BE2C (cell line): ENCODE measurements at regions not wholly inside any gene's neighbourhood (a gene's known extent, or its start where the extent isn't known, plus 50 kb on each side); places are given as distances from the start of the nearest gene placed in this dataset.
A peak's percentile ranks its signal among the peaks of the same experiment; 100 is the strongest.

Experiments
- DNase-seq: peaks from one replicate; pipeline ENCODE4 v3.0.0-alpha.2; 2020
- H3K27me3 ChIP-seq: fragments of 250-450 bp; sonication (Bioruptor Pico); 2 replicates; pipeline ENCODE4 v1.5.1; 2020; ENCODE audit warnings: mild to moderate bottlenecking
- H3K36me3 ChIP-seq: fragments of 250-450 bp; sonication (Bioruptor Pico); 2 replicates; pipeline ENCODE4 v1.5.1; 2020; ENCODE audit warnings: mild to moderate bottlenecking
- H3K4me1 ChIP-seq: fragments of 250-450 bp; sonication (Bioruptor Pico); 2 replicates; pipeline ENCODE4 v1.5.1; 2020
- H3K4me3 ChIP-seq: 2 replicates; pipeline ENCODE4 v1.5.1; 2011; ENCODE audit warnings: low read depth, low read length
- H3K9me3 ChIP-seq: fragments of 250-450 bp; sonication (Bioruptor Pico); 2 replicates; pipeline ENCODE4 v1.5.1; 2020
- CTCF ChIP-seq: IDR thresholded peaks from 2 replicates; pipeline ENCODE4 v1.5.1; 2012; ENCODE audit warnings: mild to moderate bottlenecking, low read depth, low read length

- Histone ChIP-seq H3K4me1 (peaks cover 8% of the 10 kb centered on the region), H3K4me3 (no peak overlapping the region), H3K36me3 (no peaks in the 10 kb centered on the region), H3K27me3 (no peaks in the 10 kb centered on the region), H3K9me3 (0 out of 2 replicates have a peak, but pooled peaks cover 5% of the 10 kb centered on the region)
- DNase-seq: no peak
- TF ChIP-seq CTCF: no peak
Measured at GRCh38 chr17:74145756-74146155, 57.7 kb upstream of the RPL38 start.

GRCh38 chr17:74146196-74146595 lies 57.3 kb upstream of the RPL38 start:
- H3K36me3 ChIP-seq: no peaks in the 10 kb centered on the region
- no peak overlapping the region for H3K4me3 ChIP-seq
- H3K4me1 ChIP-seq: peaks cover 8% of the 10 kb centered on the region
- DNase-seq: no peak
- H3K27me3 ChIP-seq: no peaks in the 10 kb centered on the region
- no peak for TF ChIP-seq CTCF
- 0 out of 2 replicates have a peak, but pooled peaks cover 5% of the 10 kb centered on the region for H3K9me3 ChIP-seq

GRCh38 chr17:74147056-74147835 lies 56.2 kb upstream of the RPL38 start:
- no peak for TF ChIP-seq CTCF
- Histone ChIP-seq H3K4me1 (peaks cover 9% of the 10 kb centered on the region), H3K27me3 (no peaks in the 10 kb centered on the region), H3K9me3 (0 out of 2 replicates have a peak, but pooled peaks cover 5% of the 10 kb centered on the region), H3K36me3 (no peaks in the 10 kb centered on the region), H3K4me3 (no peak overlapping the region)
- DNase-seq: peak; percentile 70

- H3K36me3 ChIP-seq: no peaks in the 10 kb centered on the region
- no peaks in the 10 kb centered on the region for H3K27me3 ChIP-seq
- TF ChIP-seq CTCF: no peak
- no peak overlapping the region for H3K4me3 ChIP-seq
- DNase-seq: no peak
- peaks cover 15% of the 10 kb centered on the region for H3K4me1 ChIP-seq
- H3K9me3 ChIP-seq: 0 out of 2 replicates have a peak, but pooled peaks cover under 1% of the 10 kb centered on the region
Measured at GRCh38 chr17:74147966-74148365, 55.5 kb upstream of the RPL38 start.

GRCh38 chr17:74148446-74148845 lies 55.0 kb upstream of the RPL38 start:
- H3K9me3 ChIP-seq: no peaks in the 10 kb centered on the region
- H3K4me3 ChIP-seq: no peak overlapping the region
- no peaks in the 10 kb centered on the region for H3K27me3 ChIP-seq
- no peak for DNase-seq
- H3K4me1 ChIP-seq: peaks cover 18% of the 10 kb centered on the region
- no peak for TF ChIP-seq CTCF
- no peaks in the 10 kb centered on the region for H3K36me3 ChIP-seq

GRCh38 chr17:74148901-74149596 lies 54.4 kb upstream of the RPL38 start:
- Histone ChIP-seq H3K9me3 (no peaks in the 10 kb centered on the region), H3K4me3 (no peak overlapping the region), H3K4me1 (peaks cover 24% of the 10 kb centered on the region), H3K27me3 (no peaks in the 10 kb centered on the region), H3K36me3 (no peaks in the 10 kb centered on the region)
- DNase-seq: no peak
- TF ChIP-seq CTCF: no peak
